ENCODE measurements at regions not wholly inside any gene's neighbourhood (a gene's known extent, or its start where the extent isn't known, plus 50 kb on each side); places are given as distances from the start of the nearest gene placed in this dataset.

DNA sequence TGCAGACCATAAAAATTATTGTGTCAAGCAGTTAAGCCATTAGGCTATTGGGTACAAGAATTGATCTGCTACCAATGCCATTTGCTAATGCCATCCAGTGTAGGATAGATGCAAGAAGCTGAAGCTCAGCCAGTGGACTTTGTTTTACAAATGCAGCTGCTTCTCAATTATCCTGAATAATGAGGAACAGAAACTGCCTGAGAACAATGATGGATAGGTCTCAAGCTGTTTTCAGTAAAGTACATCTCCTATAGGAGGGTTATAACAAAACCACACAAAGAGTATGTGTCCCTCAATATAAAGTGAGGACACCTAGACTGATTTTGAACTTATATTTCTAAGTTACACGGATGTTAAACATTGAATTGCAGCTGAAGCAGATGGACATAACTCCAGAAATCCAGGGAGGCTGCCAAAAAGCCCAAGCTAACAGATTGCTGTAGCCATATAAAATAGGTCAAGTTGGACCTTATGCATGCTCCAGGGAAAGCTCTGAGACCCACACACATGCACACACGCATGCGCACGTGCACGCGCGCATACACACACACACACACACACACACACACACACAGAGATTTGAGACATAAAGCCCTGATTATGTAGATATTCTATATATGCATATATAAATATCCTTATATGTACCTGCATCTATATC lies 482.7 kb upstream of the CD180 start:
- no peaks in the 10 kb centered on the region for H3K4me1 ChIP-seq (ENCODE audit: control insufficient read depth, insufficient read depth, low read length)
- FAIRE-seq (no peak), ATAC-seq (peak; percentile 85), DNase-seq (ENCODE audit: low read depth, low spot score) (no peak)
- H3K4me3 ChIP-seq = no peak overlapping the region
- H3K27ac ChIP-seq (ENCODE audit: control insufficient read depth, insufficient read depth) = no peak overlapping the region
- H3K36me3 ChIP-seq (ENCODE audit: control insufficient read depth in 2 of 2, insufficient read depth in 2 of 2, low read length in 1 of 2) = no peaks in the 10 kb centered on the region
- TF ChIP-seq TCF12 (IDR thresholded peaks at IDR 0.05; ENCODE audit: low read depth, low read length) = 0 out of 2 replicates have a peak, but pooled peaks have one; percentile 45
- peak in 1 of 2 experiments; percentile 49; a peak in 1 of 4 replicates for TF ChIP-seq EP300 (IDR thresholded peaks at IDR 0.05; ENCODE audit: borderline replicate concordance in 1 of 2, control insufficient read depth in 1 of 2, low read depth in 2 of 2, low read length in 2 of 2)
- no peak for TF ChIP-seq SMARCA5 (IDR thresholded peaks at IDR 0.05)
- TF ChIP-seq TBL1XR1 (IDR thresholded peaks at IDR 0.05; ENCODE audit: low read depth, low read length) = no peak
- TF ChIP-seq EZH2 (IDR thresholded peaks at IDR 0.05; ENCODE audit: borderline replicate concordance, control insufficient read depth, low read depth, low read length) = no peak
- TF ChIP-seq NBN (IDR thresholded peaks at IDR 0.05) = no peak
- TF ChIP-seq ZNF274 (IDR thresholded peaks at IDR 0.05; ENCODE audit: insufficient read depth, insufficient read length) = no peak
- TF ChIP-seq MYC (IDR thresholded peaks at IDR 0.05; ENCODE audit: insufficient read depth, insufficient read length, insufficient replicate concordance, low read length, severe bottlenecking) = no peak
- no peak for TF ChIP-seq FOXK2 (IDR thresholded peaks at IDR 0.05)
- no peak for TF ChIP-seq TCF3 (IDR thresholded peaks at IDR 0.05; ENCODE audit: borderline replicate concordance, insufficient read depth, low read depth, low read length)
- TF ChIP-seq KDM1A (IDR thresholded peaks at IDR 0.05; ENCODE audit: borderline replicate concordance) = no peak
- TF ChIP-seq, protein P1, sequence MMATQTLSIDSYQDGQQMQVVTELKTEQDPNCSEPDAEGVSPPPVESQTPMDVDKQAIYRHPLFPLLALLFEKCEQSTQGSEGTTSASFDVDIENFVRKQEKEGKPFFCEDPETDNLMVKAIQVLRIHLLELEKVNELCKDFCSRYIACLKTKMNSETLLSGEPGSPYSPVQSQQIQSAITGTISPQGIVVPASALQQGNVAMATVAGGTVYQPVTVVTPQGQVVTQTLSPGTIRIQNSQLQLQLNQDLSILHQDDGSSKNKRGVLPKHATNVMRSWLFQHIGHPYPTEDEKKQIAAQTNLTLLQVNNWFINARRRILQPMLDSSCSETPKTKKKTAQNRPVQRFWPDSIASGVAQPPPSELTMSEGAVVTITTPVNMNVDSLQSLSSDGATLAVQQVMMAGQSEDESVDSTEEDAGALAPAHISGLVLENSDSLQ (IDR thresholded peaks at IDR 0.05) = peak; percentile 66
- peak; percentile 88; the same call in 1 of the 2 replicates for TF ChIP-seq SPI1 (IDR thresholded peaks at IDR 0.05; ENCODE audit: borderline replicate concordance, insufficient read depth, low read depth, low read length)
- no peak for TF ChIP-seq DPF2 (IDR thresholded peaks at IDR 0.05)
- TF ChIP-seq MTA3 (IDR thresholded peaks at IDR 0.05; ENCODE audit: borderline replicate concordance, low read length) = no peak
- peak; percentile 42; the same call in 1 of the 2 replicates for TF ChIP-seq MTA2 (IDR thresholded peaks at IDR 0.05; ENCODE audit: low read depth)
- TF ChIP-seq, protein P2, sequence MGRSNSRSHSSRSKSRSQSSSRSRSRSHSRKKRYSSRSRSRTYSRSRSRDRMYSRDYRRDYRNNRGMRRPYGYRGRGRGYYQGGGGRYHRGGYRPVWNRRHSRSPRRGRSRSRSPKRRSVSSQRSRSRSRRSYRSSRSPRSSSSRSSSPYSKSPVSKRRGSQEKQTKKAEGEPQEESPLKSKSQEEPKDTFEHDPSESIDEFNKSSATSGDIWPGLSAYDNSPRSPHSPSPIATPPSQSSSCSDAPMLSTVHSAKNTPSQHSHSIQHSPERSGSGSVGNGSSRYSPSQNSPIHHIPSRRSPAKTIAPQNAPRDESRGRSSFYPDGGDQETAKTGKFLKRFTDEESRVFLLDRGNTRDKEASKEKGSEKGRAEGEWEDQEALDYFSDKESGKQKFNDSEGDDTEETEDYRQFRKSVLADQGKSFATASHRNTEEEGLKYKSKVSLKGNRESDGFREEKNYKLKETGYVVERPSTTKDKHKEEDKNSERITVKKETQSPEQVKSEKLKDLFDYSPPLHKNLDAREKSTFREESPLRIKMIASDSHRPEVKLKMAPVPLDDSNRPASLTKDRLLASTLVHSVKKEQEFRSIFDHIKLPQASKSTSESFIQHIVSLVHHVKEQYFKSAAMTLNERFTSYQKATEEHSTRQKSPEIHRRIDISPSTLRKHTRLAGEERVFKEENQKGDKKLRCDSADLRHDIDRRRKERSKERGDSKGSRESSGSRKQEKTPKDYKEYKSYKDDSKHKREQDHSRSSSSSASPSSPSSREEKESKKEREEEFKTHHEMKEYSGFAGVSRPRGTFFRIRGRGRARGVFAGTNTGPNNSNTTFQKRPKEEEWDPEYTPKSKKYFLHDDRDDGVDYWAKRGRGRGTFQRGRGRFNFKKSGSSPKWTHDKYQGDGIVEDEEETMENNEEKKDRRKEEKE (IDR thresholded peaks at IDR 0.05) = no peak
- TF ChIP-seq, protein P3, sequence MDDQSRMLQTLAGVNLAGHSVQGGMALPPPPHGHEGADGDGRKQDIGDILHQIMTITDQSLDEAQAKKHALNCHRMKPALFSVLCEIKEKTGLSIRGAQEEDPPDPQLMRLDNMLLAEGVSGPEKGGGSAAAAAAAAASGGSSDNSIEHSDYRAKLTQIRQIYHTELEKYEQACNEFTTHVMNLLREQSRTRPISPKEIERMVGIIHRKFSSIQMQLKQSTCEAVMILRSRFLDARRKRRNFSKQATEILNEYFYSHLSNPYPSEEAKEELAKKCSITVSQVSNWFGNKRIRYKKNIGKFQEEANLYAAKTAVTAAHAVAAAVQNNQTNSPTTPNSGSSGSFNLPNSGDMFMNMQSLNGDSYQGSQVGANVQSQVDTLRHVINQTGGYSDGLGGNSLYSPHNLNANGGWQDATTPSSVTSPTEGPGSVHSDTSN (IDR thresholded peaks at IDR 0.05; ENCODE audit: insufficient replicate concordance, low read depth, low read length) = peak; percentile 59
- TF ChIP-seq YBX1 (IDR thresholded peaks at IDR 0.05) = no peak
- no peak for TF ChIP-seq EGR1 (IDR thresholded peaks at IDR 0.05; ENCODE audit: borderline replicate concordance in 1 of 2, low read depth in 2 of 2, low read length in 2 of 2)
- RAD21 ChIA-PET (ENCODE audit: unreplicated experiment) = no interaction called here
- H3K27me3 ChIP-seq (replicated peaks in 1 of 2; ENCODE audit: control insufficient read depth in 2 of 2, insufficient read depth in 2 of 2, low read length in 1 of 2) = no peaks in the 10 kb centered on the region
- CTCF ChIA-PET = no interaction called here
- no peaks in the 10 kb centered on the region for H4K20me1 ChIP-seq (ENCODE audit: control insufficient read depth, insufficient read depth)
- no peaks in the 10 kb centered on the region for H3K9me3 ChIP-seq (replicated peaks; ENCODE audit: control insufficient read depth, insufficient read depth, low read length)
- H3K4me2 ChIP-seq (ENCODE audit: control insufficient read depth, insufficient read depth) = no peak overlapping the region
- WGBS (ENCODE audit: insufficient coverage, insufficient replicate concordance, low lambda C conversion rate, missing lambda C conversion rate) = 59% methylated on average over 7 of the region's 7 CpGs
- POLR2A ChIA-PET = no interaction called here
- BruUV-seq (replicated peaks) = no TSS peak
- no peak overlapping the region for H3K9ac ChIP-seq (ENCODE audit: control insufficient read depth, insufficient read depth, low read length)
- SMC1A ChIA-PET (ENCODE audit: uncharacterized antibody, unreplicated experiment) = interaction anchor here (0.7 to 1.1 kb wide), 2 partner anchors 8 to 27 kb away, joined by 3 to 4 read pairs; no protein-coding TSS in a partner anchor
- intact Hi-C loops (cut with micrococcal nuclease; ENCODE audit: unreplicated experiment) = no loop called here
- H3K79me2 ChIP-seq (ENCODE audit: control insufficient read depth, insufficient read depth, low read length) = no peaks in the 10 kb centered on the region
- in situ Hi-C loops (cut with MboI) = no loop called here
- H2AFZ ChIP-seq (ENCODE audit: control insufficient read depth, low read depth, low read length) = no peak overlapping the region
